ENCODE measurements at regions not wholly inside any gene's neighbourhood (a gene's known extent, or its start where the extent isn't known, plus 50 kb on each side); places are given as distances from the start of the nearest gene placed in this dataset.

GRCh38 chr21:29454179-29454578 lies 155.5 kb downstream of the BACH1 start:
- no peak for DNase-seq (ENCODE audit: low spot score)
- Mint-ChIP-seq H3K27me3 (ENCODE audit: low read depth) (no peaks in the 10 kb centered on the region), H3K27ac (no peak overlapping the region), H3K4me3 (no peak overlapping the region), H3K4me1 (no peaks in the 10 kb centered on the region), H3K9me3 (peaks cover 15% of the 10 kb centered on the region), H3K36me3 (peaks cover 3% of the 10 kb centered on the region)
- ChIA-PET POLR2A (no interaction called here), CTCF (interaction anchor here (1.0 kb wide), 1 partner anchor 78 kb away, joined by 3 read pairs; no protein-coding TSS in a partner anchor)
- TF ChIP-seq ZBTB43 (CRISPR knock-in tag; IDR thresholded peaks at IDR 0.05), result no peak
- TF ChIP-seq NR3C1 (CRISPR knock-in tag; conservative IDR thresholded peaks at IDR 0.05; ENCODE audit: low read depth), result no peak
- no peak for TF ChIP-seq ATF2 (CRISPR knock-in tag; IDR thresholded peaks at IDR 0.05; ENCODE audit: borderline replicate concordance, low read depth)
- no peak for TF ChIP-seq E2F4 (CRISPR knock-in tag; IDR thresholded peaks at IDR 0.05; ENCODE audit: borderline replicate concordance, low read depth)
- no peak for TF ChIP-seq ZNF423 (CRISPR knock-in tag; IDR thresholded peaks at IDR 0.05)
- no peak for TF ChIP-seq SMAD3 (CRISPR knock-in tag; IDR thresholded peaks at IDR 0.05; ENCODE audit: borderline replicate concordance)
- no peak for TF ChIP-seq ATF1 (CRISPR knock-in tag; IDR thresholded peaks at IDR 0.05)
- no peak for TF ChIP-seq TCF7 (CRISPR knock-in tag; IDR thresholded peaks at IDR 0.05; ENCODE audit: low read depth)
- no peak for TF ChIP-seq TEAD1 (CRISPR knock-in tag; IDR thresholded peaks at IDR 0.05)
- TF ChIP-seq, protein P1, sequence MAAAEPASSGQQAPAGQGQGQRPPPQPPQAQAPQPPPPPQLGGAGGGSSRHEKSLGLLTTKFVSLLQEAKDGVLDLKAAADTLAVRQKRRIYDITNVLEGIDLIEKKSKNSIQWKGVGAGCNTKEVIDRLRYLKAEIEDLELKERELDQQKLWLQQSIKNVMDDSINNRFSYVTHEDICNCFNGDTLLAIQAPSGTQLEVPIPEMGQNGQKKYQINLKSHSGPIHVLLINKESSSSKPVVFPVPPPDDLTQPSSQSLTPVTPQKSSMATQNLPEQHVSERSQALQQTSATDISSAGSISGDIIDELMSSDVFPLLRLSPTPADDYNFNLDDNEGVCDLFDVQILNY (CRISPR knock-in tag; IDR thresholded peaks at IDR 0.05), result no peak
- TF ChIP-seq EMX1 (CRISPR knock-in tag; IDR thresholded peaks at IDR 0.05), result no peak
- TF ChIP-seq, protein P2, sequence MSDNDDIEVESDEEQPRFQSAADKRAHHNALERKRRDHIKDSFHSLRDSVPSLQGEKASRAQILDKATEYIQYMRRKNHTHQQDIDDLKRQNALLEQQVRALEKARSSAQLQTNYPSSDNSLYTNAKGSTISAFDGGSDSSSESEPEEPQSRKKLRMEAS (CRISPR knock-in tag; IDR thresholded peaks at IDR 0.05), result no peak
- no peak for ATAC-seq

- H3K4me1 Mint-ChIP-seq, result no peaks in the 10 kb centered on the region
- POLR2A ChIA-PET, result no interaction called here
- peaks cover 14% of the 10 kb centered on the region for H3K36me3 Mint-ChIP-seq
- no peak overlapping the region for H3K4me3 Mint-ChIP-seq
- ATAC-seq (no peak), DNase-seq (ENCODE audit: low spot score) (no peak)
- no peak overlapping the region for H3K27ac Mint-ChIP-seq
- H3K9me3 Mint-ChIP-seq, result peaks cover 22% of the 10 kb centered on the region
- no peaks in the 10 kb centered on the region for H3K27me3 Mint-ChIP-seq (ENCODE audit: low read depth)
- CTCF ChIA-PET, result no interaction called here
- TF ChIP-seq FOXK1 (CRISPR knock-in tag; IDR thresholded peaks at IDR 0.05) (no peak), TEAD1 (CRISPR knock-in tag; IDR thresholded peaks at IDR 0.05) (no peak), KAT7 (CRISPR knock-in tag; IDR thresholded peaks at IDR 0.05; ENCODE audit: borderline replicate concordance) (no peak), AFF4 (CRISPR knock-in tag; IDR thresholded peaks at IDR 0.05; ENCODE audit: borderline replicate concordance) (no peak), JAZF1 (CRISPR knock-in tag; IDR thresholded peaks at IDR 0.05) (no peak), FOXP1 (CRISPR knock-in tag; IDR thresholded peaks at IDR 0.05; ENCODE audit: borderline replicate concordance) (no peak)
- TF ChIP-seq, protein P2 (CRISPR knock-in tag; IDR thresholded peaks at IDR 0.05), result no peak
- TF ChIP-seq, protein P3, sequence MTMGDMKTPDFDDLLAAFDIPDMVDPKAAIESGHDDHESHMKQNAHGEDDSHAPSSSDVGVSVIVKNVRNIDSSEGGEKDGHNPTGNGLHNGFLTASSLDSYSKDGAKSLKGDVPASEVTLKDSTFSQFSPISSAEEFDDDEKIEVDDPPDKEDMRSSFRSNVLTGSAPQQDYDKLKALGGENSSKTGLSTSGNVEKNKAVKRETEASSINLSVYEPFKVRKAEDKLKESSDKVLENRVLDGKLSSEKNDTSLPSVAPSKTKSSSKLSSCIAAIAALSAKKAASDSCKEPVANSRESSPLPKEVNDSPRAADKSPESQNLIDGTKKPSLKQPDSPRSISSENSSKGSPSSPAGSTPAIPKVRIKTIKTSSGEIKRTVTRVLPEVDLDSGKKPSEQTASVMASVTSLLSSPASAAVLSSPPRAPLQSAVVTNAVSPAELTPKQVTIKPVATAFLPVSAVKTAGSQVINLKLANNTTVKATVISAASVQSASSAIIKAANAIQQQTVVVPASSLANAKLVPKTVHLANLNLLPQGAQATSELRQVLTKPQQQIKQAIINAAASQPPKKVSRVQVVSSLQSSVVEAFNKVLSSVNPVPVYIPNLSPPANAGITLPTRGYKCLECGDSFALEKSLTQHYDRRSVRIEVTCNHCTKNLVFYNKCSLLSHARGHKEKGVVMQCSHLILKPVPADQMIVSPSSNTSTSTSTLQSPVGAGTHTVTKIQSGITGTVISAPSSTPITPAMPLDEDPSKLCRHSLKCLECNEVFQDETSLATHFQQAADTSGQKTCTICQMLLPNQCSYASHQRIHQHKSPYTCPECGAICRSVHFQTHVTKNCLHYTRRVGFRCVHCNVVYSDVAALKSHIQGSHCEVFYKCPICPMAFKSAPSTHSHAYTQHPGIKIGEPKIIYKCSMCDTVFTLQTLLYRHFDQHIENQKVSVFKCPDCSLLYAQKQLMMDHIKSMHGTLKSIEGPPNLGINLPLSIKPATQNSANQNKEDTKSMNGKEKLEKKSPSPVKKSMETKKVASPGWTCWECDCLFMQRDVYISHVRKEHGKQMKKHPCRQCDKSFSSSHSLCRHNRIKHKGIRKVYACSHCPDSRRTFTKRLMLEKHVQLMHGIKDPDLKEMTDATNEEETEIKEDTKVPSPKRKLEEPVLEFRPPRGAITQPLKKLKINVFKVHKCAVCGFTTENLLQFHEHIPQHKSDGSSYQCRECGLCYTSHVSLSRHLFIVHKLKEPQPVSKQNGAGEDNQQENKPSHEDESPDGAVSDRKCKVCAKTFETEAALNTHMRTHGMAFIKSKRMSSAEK (CRISPR knock-in tag; IDR thresholded peaks at IDR 0.05; ENCODE audit: borderline replicate concordance), result no peak
- TF ChIP-seq, protein P4, sequence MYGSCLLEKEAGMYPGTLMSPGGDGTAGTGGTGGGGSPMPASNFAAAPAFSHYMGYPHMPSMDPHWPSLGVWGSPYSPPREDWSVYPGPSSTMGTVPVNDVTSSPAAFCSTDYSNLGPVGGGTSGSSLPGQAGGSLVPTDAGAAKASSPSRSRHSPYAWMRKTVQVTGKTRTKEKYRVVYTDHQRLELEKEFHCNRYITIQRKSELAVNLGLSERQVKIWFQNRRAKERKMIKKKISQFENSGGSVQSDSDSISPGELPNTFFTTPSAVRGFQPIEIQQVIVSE (CRISPR knock-in tag; IDR thresholded peaks at IDR 0.05; ENCODE audit: borderline replicate concordance), result no peak
- TF ChIP-seq, protein P5, sequence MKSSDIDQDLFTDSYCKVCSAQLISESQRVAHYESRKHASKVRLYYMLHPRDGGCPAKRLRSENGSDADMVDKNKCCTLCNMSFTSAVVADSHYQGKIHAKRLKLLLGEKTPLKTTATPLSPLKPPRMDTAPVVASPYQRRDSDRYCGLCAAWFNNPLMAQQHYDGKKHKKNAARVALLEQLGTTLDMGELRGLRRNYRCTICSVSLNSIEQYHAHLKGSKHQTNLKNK (CRISPR knock-in tag; IDR thresholded peaks at IDR 0.05), result no peak
Measured at GRCh38 chr21:29462479-29462878, 163.8 kb downstream of the BACH1 start.

Data from WTC11 (cell line).